Neural progenitor cell (in vitro differentiated cells): ENCODE measurements at regions not wholly inside any gene's neighbourhood (a gene's known extent, or its start where the extent isn't known, plus 50 kb on each side); places are given as distances from the start of the nearest gene placed in this dataset.

Source experiments
- EZH2phosphoT487 ChIP-seq: fragments of 200-600 bp; sonication (generic); IDR thresholded peaks from 2 replicates; pipeline ENCODE4 v1.6.1; 2017; ENCODE audit warnings: antibody characterized with exemption
- TF ChIP-seq, protein P1 (sequence below): fragments of 200-600 bp; sonication (generic); IDR thresholded peaks from 2 replicates; pipeline ENCODE4 v1.5.1; 2017; ENCODE audit warnings: antibody characterized with exemption, mild to moderate bottlenecking

DNA sequence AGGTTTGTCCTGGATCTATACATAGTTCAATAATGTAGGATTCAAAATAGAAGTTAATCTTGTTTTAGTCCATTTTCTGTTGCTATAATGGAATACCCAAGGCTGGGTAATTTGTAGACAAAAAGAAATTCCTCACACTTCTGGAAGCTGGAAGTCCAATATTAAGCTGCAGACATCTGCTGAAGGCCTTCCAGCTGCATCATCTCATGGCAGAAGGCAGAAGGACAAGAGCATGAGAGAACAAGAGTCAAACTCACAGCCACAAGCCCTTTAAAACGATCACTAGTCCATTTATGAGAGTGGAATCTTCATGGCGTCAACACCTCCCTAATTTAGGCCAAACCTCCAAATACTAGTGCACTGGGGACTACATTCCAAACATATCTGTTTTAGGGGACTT, 669.3 kb downstream of the ROBO2 start:
- TF ChIP-seq EZH2phosphoT487 = no peak
- TF ChIP-seq, protein P1, sequence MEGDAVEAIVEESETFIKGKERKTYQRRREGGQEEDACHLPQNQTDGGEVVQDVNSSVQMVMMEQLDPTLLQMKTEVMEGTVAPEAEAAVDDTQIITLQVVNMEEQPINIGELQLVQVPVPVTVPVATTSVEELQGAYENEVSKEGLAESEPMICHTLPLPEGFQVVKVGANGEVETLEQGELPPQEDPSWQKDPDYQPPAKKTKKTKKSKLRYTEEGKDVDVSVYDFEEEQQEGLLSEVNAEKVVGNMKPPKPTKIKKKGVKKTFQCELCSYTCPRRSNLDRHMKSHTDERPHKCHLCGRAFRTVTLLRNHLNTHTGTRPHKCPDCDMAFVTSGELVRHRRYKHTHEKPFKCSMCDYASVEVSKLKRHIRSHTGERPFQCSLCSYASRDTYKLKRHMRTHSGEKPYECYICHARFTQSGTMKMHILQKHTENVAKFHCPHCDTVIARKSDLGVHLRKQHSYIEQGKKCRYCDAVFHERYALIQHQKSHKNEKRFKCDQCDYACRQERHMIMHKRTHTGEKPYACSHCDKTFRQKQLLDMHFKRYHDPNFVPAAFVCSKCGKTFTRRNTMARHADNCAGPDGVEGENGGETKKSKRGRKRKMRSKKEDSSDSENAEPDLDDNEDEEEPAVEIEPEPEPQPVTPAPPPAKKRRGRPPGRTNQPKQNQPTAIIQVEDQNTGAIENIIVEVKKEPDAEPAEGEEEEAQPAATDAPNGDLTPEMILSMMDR = no peak
